Vagina (tissue), 2 donors: ENCODE measurements at regions not wholly inside any gene's neighbourhood (a gene's known extent, or its start where the extent isn't known, plus 50 kb on each side); places are given as distances from the start of the nearest gene placed in this dataset.
"Not testable (repeated sequence)": the region's sequence is repeated elsewhere in the genome, so short reads cannot be mapped to it uniquely, and the experiment has no call there.

Experiments used
- DNase-seq, 2 donors: peaks; one replicate each; pipeline ENCODE4 v3.0.0-alpha.2; 2017; ENCODE audit errors: extremely low spot score in 2 of 2
- H3K27ac ChIP-seq: fragments of 200-600 bp; sonication (generic); one replicate; pipeline ENCODE4 v1.5.1; 2019
- H3K27me3 ChIP-seq: fragments of 200-600 bp; sonication (generic); one replicate; pipeline ENCODE4 v1.5.1; 2019
- H3K36me3 ChIP-seq, 2 donors: fragments of 200-600 bp; sonication (generic); one replicate each; pipeline ENCODE4 v1.5.1; 2017 to 2019
- H3K4me1 ChIP-seq: fragments of 200-600 bp; sonication (generic); one replicate; pipeline ENCODE4 v1.5.1; 2019
- H3K4me3 ChIP-seq, 2 donors: fragments of 200-600 bp; sonication (generic); 1 replicate in 1 of 2; 2 replicates in 1 of 2; pipeline ENCODE4 v1.5.1; 2016 to 2019
- H3K9me3 ChIP-seq: fragments of 200-600 bp; sonication (generic); one replicate; pipeline ENCODE4 v1.5.1; 2019
- CTCF ChIP-seq, 3 experiments: fragments of 450-650 bp in 2 of 3; fragments of 200-600 bp in 1 of 3; sonication (generic) in 1 of 3; IDR thresholded peaks; one replicate each; pipeline ENCODE4 v1.5.1; 2017 to 2019; ENCODE audit warnings: antibody characterized with exemption in 3 of 3, mild to moderate bottlenecking in 2 of 3, moderate library complexity in 2 of 3
- POLR2A ChIP-seq, 2 donors: fragments of 450-650 bp; IDR thresholded peaks; one replicate each; pipeline ENCODE4 v1.6.1; 2017; ENCODE audit warnings: antibody characterized with exemption in 2 of 2, mild to moderate bottlenecking in 2 of 2, moderate library complexity in 2 of 2
- POLR2AphosphoS5 ChIP-seq, 2 donors: sonication (generic); formaldehyde crosslinking; IDR thresholded peaks; one replicate each; pipeline ENCODE4 v1.9.0; 2017; ENCODE audit warnings: antibody characterized with exemption in 2 of 2, mild to moderate bottlenecking in 2 of 2, low read depth in 1 of 2; ENCODE audit not compliant: insufficient read depth in 1 of 2
- intact Hi-C: fragments of 100-400 bp; cut with DNase I; formaldehyde crosslinking; loops from one replicate; pipeline ENCODE4 v1.15.1; 2023

DNA sequence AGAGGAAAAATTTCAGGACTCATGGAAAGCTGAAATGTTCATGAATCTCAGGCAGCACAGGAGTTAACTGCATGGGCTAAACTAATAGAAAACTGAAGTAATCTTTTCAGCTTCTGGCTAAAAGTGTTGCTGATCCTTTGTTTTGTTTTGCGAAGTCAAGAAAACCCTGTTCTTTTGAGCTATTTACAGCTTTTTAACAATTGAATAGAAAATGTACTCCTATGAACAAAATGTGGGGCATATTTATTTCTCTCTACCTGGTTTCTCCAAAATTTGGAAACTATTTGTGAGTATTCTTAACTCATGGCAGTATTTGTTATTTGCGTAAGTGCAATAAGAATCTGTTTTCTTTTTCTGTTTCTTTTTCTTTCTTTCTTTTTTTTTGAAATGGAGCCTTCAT is 818.8 kb upstream of the CITED2 start:
- intact Hi-C loops = no loop called here
- Histone ChIP-seq H3K27me3 (no peaks in the 10 kb centered on the region), H3K4me1 (no peaks in the 10 kb centered on the region), H3K4me3 (no peak overlapping the region), H3K36me3 (no peaks in the 10 kb centered on the region), H3K27ac (no peak overlapping the region), H3K9me3 (peaks cover 6% of the 10 kb centered on the region)
- no peak for TF ChIP-seq POLR2AphosphoS5 (IDR thresholded peaks at IDR 0.05; ENCODE audit: insufficient read depth in 1 of 2, low read depth in 1 of 2)
- TF ChIP-seq CTCF (IDR thresholded peaks at IDR 0.05) = no peak
- no peak for TF ChIP-seq POLR2A (IDR thresholded peaks at IDR 0.05)
- no peak for DNase-seq

DNA sequence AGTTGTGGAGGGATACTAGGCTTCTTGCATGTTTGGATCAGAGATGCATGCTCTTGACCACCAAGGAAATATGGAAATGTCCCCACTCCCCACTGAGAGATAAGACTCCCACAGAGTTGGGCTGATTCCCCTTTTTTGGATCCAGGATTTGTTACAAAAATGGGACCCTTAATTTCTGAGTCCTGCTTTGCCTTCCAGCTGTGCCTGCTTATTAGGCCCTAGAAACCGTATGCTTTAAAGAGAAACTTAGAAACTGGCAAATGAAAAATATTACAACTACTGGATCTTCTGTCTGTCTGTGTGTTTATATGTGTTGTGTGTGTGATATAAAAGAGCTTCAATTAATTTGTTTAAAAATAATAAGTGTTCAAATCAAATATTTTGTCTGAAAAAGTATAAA is 817.6 kb upstream of the CITED2 start:
- no peak overlapping the region for H3K4me3 ChIP-seq
- peaks cover 6% of the 10 kb centered on the region for H3K9me3 ChIP-seq
- no peaks in the 10 kb centered on the region for H3K36me3 ChIP-seq
- no peaks in the 10 kb centered on the region for H3K4me1 ChIP-seq
- DNase-seq = no peak
- no peak overlapping the region for H3K27ac ChIP-seq
- intact Hi-C loops = no loop called here
- no peaks in the 10 kb centered on the region for H3K27me3 ChIP-seq
- TF ChIP-seq POLR2AphosphoS5 (IDR thresholded peaks at IDR 0.05; ENCODE audit: insufficient read depth in 1 of 2, low read depth in 1 of 2) = no peak
- TF ChIP-seq CTCF (IDR thresholded peaks at IDR 0.05) = no peak
- TF ChIP-seq POLR2A (IDR thresholded peaks at IDR 0.05) = no peak

- H3K27me3 ChIP-seq, H3K4me1 ChIP-seq, H3K27ac ChIP-seq, intact Hi-C loops, H3K9me3 ChIP-seq, H3K36me3 ChIP-seq, H3K4me3 ChIP-seq, DNase-seq: not testable (repeated sequence)
Measured at GRCh38 chr6:140189263-140189662, 814.8 kb upstream of the CITED2 start.

- Histone ChIP-seq H3K4me1 (no peaks in the 10 kb centered on the region), H3K27me3 (no peaks in the 10 kb centered on the region), H3K36me3 (no peaks in the 10 kb centered on the region), H3K4me3 (no peak overlapping the region), H3K27ac (no peak overlapping the region), H3K9me3 (no peaks in the 10 kb centered on the region)
- TF ChIP-seq POLR2A (IDR thresholded peaks at IDR 0.05) = no peak
- no peak for TF ChIP-seq POLR2AphosphoS5 (IDR thresholded peaks at IDR 0.05; ENCODE audit: insufficient read depth in 1 of 2, low read depth in 1 of 2)
- no peak for TF ChIP-seq CTCF (IDR thresholded peaks at IDR 0.05)
- intact Hi-C loops = no loop called here
- DNase-seq = no peak
Measured at GRCh38 chr6:140185991-140186390, 811.5 kb upstream of the CITED2 start.

DNA sequence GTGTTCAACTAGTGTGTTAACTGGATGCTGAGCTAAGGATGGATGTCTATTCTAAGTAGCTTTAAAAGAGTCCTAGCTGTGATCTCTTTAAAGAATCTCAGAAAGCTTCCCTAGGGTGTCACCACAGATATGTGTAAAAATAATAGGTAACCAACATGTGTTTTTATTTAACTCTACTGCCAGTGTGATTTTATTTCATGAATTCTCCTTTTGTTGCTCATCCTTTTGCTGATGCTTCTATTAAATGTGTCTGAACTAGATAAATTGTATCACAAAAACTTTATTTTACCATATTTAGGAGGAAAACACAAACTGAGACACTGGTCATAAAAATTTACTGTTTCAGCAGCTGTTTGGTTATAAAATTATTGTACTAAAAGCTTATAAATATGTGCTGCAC is 809.4 kb upstream of the CITED2 start:
- no peak for TF ChIP-seq CTCF (IDR thresholded peaks at IDR 0.05)
- no peak for TF ChIP-seq POLR2AphosphoS5 (IDR thresholded peaks at IDR 0.05; ENCODE audit: insufficient read depth in 1 of 2, low read depth in 1 of 2)
- TF ChIP-seq POLR2A (IDR thresholded peaks at IDR 0.05) = no peak
- no peak overlapping the region for H3K27ac ChIP-seq
- no peaks in the 10 kb centered on the region for H3K4me1 ChIP-seq
- no peaks in the 10 kb centered on the region for H3K27me3 ChIP-seq
- intact Hi-C loops = no loop called here
- H3K36me3 ChIP-seq = no peaks in the 10 kb centered on the region
- H3K9me3 ChIP-seq = no peaks in the 10 kb centered on the region
- H3K4me3 ChIP-seq = no peak overlapping the region
- no peak for DNase-seq

- Histone ChIP-seq H3K36me3 (no peaks in the 10 kb centered on the region), H3K27me3 (no peaks in the 10 kb centered on the region), H3K4me1 (no peaks in the 10 kb centered on the region), H3K4me3 (no peak overlapping the region), H3K9me3 (no peaks in the 10 kb centered on the region), H3K27ac (no peak overlapping the region)
- intact Hi-C loops = no loop called here
- no peak for DNase-seq
- no peak for TF ChIP-seq POLR2AphosphoS5 (IDR thresholded peaks at IDR 0.05; ENCODE audit: insufficient read depth in 1 of 2, low read depth in 1 of 2)
- no peak for TF ChIP-seq CTCF (IDR thresholded peaks at IDR 0.05)
- no peak for TF ChIP-seq POLR2A (IDR thresholded peaks at IDR 0.05)
Measured at GRCh38 chr6:140182821-140183220, 808.4 kb upstream of the CITED2 start.
